IMR-90 (cell line): ENCODE measurements at regions not wholly inside any gene's neighbourhood (a gene's known extent, or its start where the extent isn't known, plus 50 kb on each side); places are given as distances from the start of the nearest gene placed in this dataset.

Source experiments
- ATAC-seq: fragments of 200-7000 bp; cut with Tn5 transposase; 2 replicates; pipeline ENCODE4 v1.9.1; 2020; ENCODE audit warnings: low read depth, mild to moderate bottlenecking, moderate library complexity
- BruUV-seq: library from RNA; stranded (reverse); fragments of 400-500 nt; replicated peaks from 2 replicates; lab custom pipeline; 2021; lab: Mats Ljungman, UMichigan
- CTCF ChIA-PET: fragments of 300-600 bp; formaldehyde crosslinking; extraction: SDS; loops from one replicate; lab custom pipeline; 2021; ENCODE audit warnings: antibody characterized with exemption; lab: Yijun Ruan, JAX
- POLR2A ChIA-PET: fragments of 300-600 bp; sonication (Branson Sonifier 250); formaldehyde crosslinking; loops from one replicate; lab custom pipeline; 2022; ENCODE audit warnings: antibody characterized with exemption; ENCODE audit not compliant: unreplicated experiment; lab: Charles Lee
- DNase-seq: peaks from one replicate; pipeline ENCODE4 v3.0.0; 2013
- H2AFZ ChIP-seq: replicated peaks from 2 replicates; pipeline ENCODE3; 2013; ENCODE audit warnings: low read length, mild to moderate bottlenecking; ENCODE audit not compliant: poor library complexity
- H2AK5ac ChIP-seq: 2 replicates; pipeline ENCODE4 v1.6.1; 2013; ENCODE audit warnings: low read depth, low read length, inconsistent platforms
- H2AK9ac ChIP-seq: replicated peaks from 2 replicates; pipeline ENCODE3; 2013; ENCODE audit warnings: mild to moderate bottlenecking, low read depth, low read length, moderate library complexity; ENCODE audit not compliant: poor library complexity
- H2BK120ac ChIP-seq: 2 replicates; pipeline ENCODE4 v1.6.1; 2013; ENCODE audit warnings: low read depth, low read length, inconsistent platforms
- H2BK15ac ChIP-seq: 3 replicates; pipeline ENCODE4 v1.6.1; 2013; ENCODE audit warnings: low read depth, low read length, inconsistent platforms
- H2BK20ac ChIP-seq: 2 replicates; pipeline ENCODE4 v1.6.1; 2013; ENCODE audit warnings: low read depth, mild to moderate bottlenecking, inconsistent platforms, low read length, moderate library complexity
- H2BK5ac ChIP-seq: 2 replicates; pipeline ENCODE4 v1.6.1; 2013; ENCODE audit warnings: mild to moderate bottlenecking, low read depth, low read length, inconsistent platforms; ENCODE audit not compliant: poor library complexity, severe bottlenecking
- H3K14ac ChIP-seq: replicated peaks from 2 replicates; pipeline ENCODE4 v1.6.1; 2013; ENCODE audit warnings: low read depth, low read length, inconsistent platforms
- H3K18ac ChIP-seq: 2 replicates; pipeline ENCODE4 v1.6.1; 2013; ENCODE audit warnings: low read depth, low read length, control low read depth
- H3K23ac ChIP-seq: 2 replicates; pipeline ENCODE4 v1.6.1; 2013; ENCODE audit warnings: low read depth, low read length, inconsistent platforms
- H3K27ac ChIP-seq: 2 replicates; pipeline ENCODE4 v1.5.1; 2013; ENCODE audit warnings: mild to moderate bottlenecking, control low read depth, low read length; ENCODE audit not compliant: insufficient read depth
- H3K27me3 ChIP-seq: 2 replicates; pipeline ENCODE4 v1.6.1; 2013; ENCODE audit warnings: low read length; ENCODE audit not compliant: control insufficient read depth, insufficient read depth
- H3K36me3 ChIP-seq: 2 replicates; pipeline ENCODE4 v1.6.1; 2013; ENCODE audit warnings: low read length, mixed read lengths; ENCODE audit not compliant: control insufficient read depth, insufficient read depth
- H3K4ac ChIP-seq: 2 replicates; pipeline ENCODE4 v1.6.1; 2013; ENCODE audit warnings: low read depth, low read length, inconsistent platforms
- H3K4me1 ChIP-seq: 2 replicates; pipeline ENCODE4 v1.6.1; 2013; ENCODE audit warnings: low read length, mixed read lengths; ENCODE audit not compliant: control insufficient read depth, insufficient read depth
- H3K4me2 ChIP-seq: 2 replicates; pipeline ENCODE4 v1.6.1; 2013; ENCODE audit warnings: low read depth, mild to moderate bottlenecking, control low read depth, low read length, moderate library complexity
- H3K4me3 ChIP-seq: 2 replicates; pipeline ENCODE4 v1.5.1; 2013; ENCODE audit warnings: low read depth, mild to moderate bottlenecking, control low read depth, low read length, moderate library complexity; ENCODE audit not compliant: insufficient read depth
- H3K56ac ChIP-seq: 2 replicates; pipeline ENCODE4 v1.6.1; 2013; ENCODE audit warnings: low read length, inconsistent platforms; ENCODE audit not compliant: insufficient read depth; ENCODE audit errors: extremely low read depth
- H3K79me1 ChIP-seq, 2 experiments: 2 replicates each; pipeline ENCODE4 v1.6.1; 2013; ENCODE audit warnings: low read length in 2 of 2, inconsistent platforms in 1 of 2, low read depth in 1 of 2
- H3K9ac ChIP-seq: 2 replicates; pipeline ENCODE4 v1.6.1; 2013; ENCODE audit warnings: low read depth, low read length, control low read depth
- H3K9me1 ChIP-seq: 2 replicates; pipeline ENCODE4 v1.6.1; 2013; ENCODE audit warnings: low read length, inconsistent platforms; ENCODE audit not compliant: insufficient read depth
- H3K9me3 ChIP-seq: 2 replicates; pipeline ENCODE4 v1.6.1; 2013; ENCODE audit warnings: low read length; ENCODE audit not compliant: control insufficient read depth, insufficient read depth
- H4K20me1 ChIP-seq: 2 replicates; pipeline ENCODE4 v1.6.1; 2013; ENCODE audit warnings: low read length, inconsistent platforms; ENCODE audit not compliant: insufficient read depth
- H4K5ac ChIP-seq: 2 replicates; pipeline ENCODE4 v1.6.1; 2013; ENCODE audit warnings: mild to moderate bottlenecking, low read depth, low read length, control low read depth
- H4K8ac ChIP-seq, 2 experiments: 2 replicates each; pipeline ENCODE4 v1.6.1; 2013; ENCODE audit warnings: low read depth in 2 of 2, low read length in 2 of 2, control low read depth in 1 of 2, inconsistent platforms in 1 of 2
- H4K91ac ChIP-seq: 2 replicates; pipeline ENCODE4 v1.6.1; 2013; ENCODE audit warnings: low read depth, low read length, inconsistent platforms; ENCODE audit not compliant: insufficient read depth
- BHLHE40 ChIP-seq: fragments of 150-350 bp; IDR thresholded peaks from 2 replicates; pipeline ENCODE4 v1.6.1; 2016; ENCODE audit warnings: mild to moderate bottlenecking, low read depth, low read length
- CEBPB ChIP-seq: IDR thresholded peaks from 2 replicates; pipeline ENCODE4 v1.6.1; 2012; ENCODE audit warnings: low read depth, low read length, improper control_type of control experiment
- CHD1 ChIP-seq: IDR thresholded peaks from 2 replicates; pipeline ENCODE4 v1.6.1; 2012; ENCODE audit warnings: low read depth, low read length, improper control_type of control experiment
- CTCF ChIP-seq: conservative IDR thresholded peaks from 2 replicates; pipeline ENCODE4 v1.5.1; 2012; ENCODE audit warnings: mild to moderate bottlenecking, low read depth, low read length, improper control_type of control experiment
- ELK1 ChIP-seq: fragments of 150-350 bp; IDR thresholded peaks from 2 replicates; pipeline ENCODE4 v1.6.1; 2016; ENCODE audit warnings: low read depth, mild to moderate bottlenecking, low read length, moderate library complexity, borderline replicate concordance
- FOS ChIP-seq: fragments of 150-350 bp; IDR thresholded peaks from 2 replicates; pipeline ENCODE4 v1.6.1; 2016; ENCODE audit warnings: low read depth, low read length
- MAFK ChIP-seq: IDR thresholded peaks from 2 replicates; pipeline ENCODE4 v1.6.1; 2012; ENCODE audit warnings: low read depth, low read length, improper control_type of control experiment
- MAZ ChIP-seq: IDR thresholded peaks from 2 replicates; pipeline ENCODE4 v1.6.1; 2012; ENCODE audit warnings: low read depth, mild to moderate bottlenecking, low read length, improper control_type of control experiment, moderate library complexity, borderline replicate concordance
- MXI1 ChIP-seq: IDR thresholded peaks from 2 replicates; pipeline ENCODE4 v1.6.1; 2012; ENCODE audit warnings: low read depth, mild to moderate bottlenecking, low read length, moderate library complexity, borderline replicate concordance
- NFE2L2 ChIP-seq: fragments of 150-350 bp; IDR thresholded peaks from 2 replicates; pipeline ENCODE4 v1.6.1; 2016; ENCODE audit warnings: low read depth, mild to moderate bottlenecking, low read length
- POLR2A ChIP-seq: IDR thresholded peaks from 2 replicates; pipeline ENCODE4 v1.6.1; 2012; ENCODE audit warnings: mild to moderate bottlenecking, low read depth, low read length
- RAD21 ChIP-seq: IDR thresholded peaks from 2 replicates; pipeline ENCODE4 v1.6.1; 2012; ENCODE audit warnings: low read length, improper control_type of control experiment
- RCOR1 ChIP-seq: IDR thresholded peaks from 2 replicates; pipeline ENCODE4 v1.6.1; 2012; ENCODE audit warnings: mild to moderate bottlenecking, low read length, improper control_type of control experiment; ENCODE audit not compliant: insufficient replicate concordance
- RFX5 ChIP-seq: IDR thresholded peaks from 2 replicates; pipeline ENCODE4 v1.8.0; 2012; ENCODE audit warnings: low read depth, mild to moderate bottlenecking, low read length, moderate library complexity
- SMC3 ChIP-seq: fragments of 150-350 bp; IDR thresholded peaks from 2 replicates; pipeline ENCODE4 v1.6.1; 2016; ENCODE audit warnings: low read depth, mild to moderate bottlenecking, antibody characterized with exemption, low read length, moderate library complexity
- USF2 ChIP-seq: fragments of 150-350 bp; IDR thresholded peaks from 2 replicates; pipeline ENCODE4 v1.6.1; 2017; ENCODE audit warnings: mild to moderate bottlenecking, antibody characterized with exemption, low read length, low read depth
- WGBS, 2 experiments: methylation state at CpG; one replicate each; pipeline versions ENCODE4 v1.1.5 to v1.1.7; 2013; ENCODE audit warnings: missing lambda C conversion rate in 2 of 2; ENCODE audit not compliant: insufficient read length in 1 of 2; ENCODE audit errors: extremely low coverage in 2 of 2; 5-methylcytosine and 5-hydroxymethylcytosine counted together
- dilution Hi-C: fragments of 300-500 bp; cut with HindIII; formaldehyde crosslinking; loops from one replicate; pipeline ENCODE4 v1.14.3; 2018; ENCODE audit warnings: low sequenced_read_pairs; ENCODE audit not compliant: unreplicated experiment
- in situ Hi-C: fragments of 300-500 bp; cut with MboI; formaldehyde crosslinking; loops from 3 replicates; pipeline ENCODE4 v1.14.3; 2019; ENCODE audit warnings: low sequenced_read_pairs, inconsistent platforms, mixed read lengths
- intact Hi-C: fragments of 100-400 bp; cut with micrococcal nuclease; formaldehyde crosslinking; loops from 2 replicates; pipeline ENCODE4 v1.10.0; 2022

DNA sequence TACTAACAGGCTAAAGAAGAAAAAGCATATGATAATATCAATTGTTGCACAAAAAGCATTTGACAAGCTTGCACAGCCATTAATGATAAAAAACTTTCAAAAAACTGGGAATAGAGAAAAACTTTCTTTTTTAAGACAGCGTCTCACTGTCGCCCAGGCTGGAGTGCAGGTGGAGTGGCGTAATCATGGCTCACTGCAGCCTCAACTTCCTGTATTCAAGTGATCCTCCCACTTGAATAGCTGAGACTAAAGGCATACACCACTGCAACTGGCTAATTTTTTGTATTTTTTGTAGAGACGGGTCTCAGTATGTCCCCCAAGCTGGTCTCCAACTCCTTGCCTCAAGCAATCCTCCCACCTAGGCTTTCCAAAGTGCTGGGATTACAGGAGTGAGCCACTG is 382.8 kb downstream of the TSHZ3 start:
- Histone ChIP-seq H3K9me1 (no peaks in the 10 kb centered on the region), H3K23ac (no peak overlapping the region), H4K20me1 (no peaks in the 10 kb centered on the region), H2AK5ac (no peak overlapping the region), H3K4me1 (no peaks in the 10 kb centered on the region), H3K79me1 (no peaks in the 10 kb centered on the region), H4K91ac (no peak overlapping the region), H2AFZ (no peak overlapping the region), H3K27me3 (no peaks in the 10 kb centered on the region), H2BK120ac (no peak overlapping the region), H3K4ac (no peak overlapping the region), H3K36me3 (no peaks in the 10 kb centered on the region), H3K9ac (no peak overlapping the region), H4K5ac (no peak overlapping the region), H2BK20ac (no peak overlapping the region), H2BK15ac (no peak overlapping the region), H3K4me3 (no peak overlapping the region), H3K9me3 (no peaks in the 10 kb centered on the region), H4K8ac (no peak overlapping the region), H3K4me2 (no peak overlapping the region), H3K18ac (no peak overlapping the region), H3K27ac (no peak overlapping the region), H3K56ac (no peak overlapping the region), H3K14ac (no peak overlapping the region), H2BK5ac (no peak overlapping the region), H2AK9ac (no peak overlapping the region)
- WGBS, 2 experiments, result no CpG with 5 or more reads among the region's 4 CpGs
- dilution Hi-C loops (no loop called here), in situ Hi-C loops (no loop called here), intact Hi-C loops (no loop called here)
- no TSS peak for BruUV-seq
- TF ChIP-seq MXI1, result no peak
- no peak for TF ChIP-seq CHD1
- no peak for TF ChIP-seq RFX5
- no peak for TF ChIP-seq ELK1
- no peak for TF ChIP-seq SMC3
- TF ChIP-seq USF2, result no peak
- TF ChIP-seq MAFK, result no peak
- TF ChIP-seq CTCF, result no peak
- TF ChIP-seq BHLHE40, result no peak
- TF ChIP-seq FOS, result no peak
- TF ChIP-seq CEBPB, result no peak
- TF ChIP-seq RCOR1, result no peak
- TF ChIP-seq NFE2L2, result no peak
- no peak for TF ChIP-seq POLR2A
- no peak for TF ChIP-seq RAD21
- no peak for TF ChIP-seq MAZ
- ChIA-PET POLR2A (no interaction called here), CTCF (no interaction called here)
- ATAC-seq (no peak), DNase-seq (no peak)
